ENCODE measurements at regions not wholly inside any gene's neighbourhood (a gene's known extent, or its start where the extent isn't known, plus 50 kb on each side); places are given as distances from the start of the nearest gene placed in this dataset.

GRCh38 chr17:13957636-13958035 is 111.7 kb upstream of the COX10 start:
- no peaks in the 10 kb centered on the region for H3K4me1 ChIP-seq (ENCODE audit: insufficient read depth)
- no peak overlapping the region for H3K4me2 ChIP-seq
- ATAC-seq (no peak), DNase-seq (ENCODE audit: low spot score) (no peak)
- no peak overlapping the region for H3K4me3 ChIP-seq
- no peaks in the 10 kb centered on the region for H3K9me3 Mint-ChIP-seq
- no peaks in the 10 kb centered on the region for H3K27me3 Mint-ChIP-seq (ENCODE audit: insufficient read depth, low read depth, poor library complexity)
- H3K79me2 ChIP-seq (replicated peaks; ENCODE audit: insufficient read depth): no peaks in the 10 kb centered on the region
- no peak for TF ChIP-seq EZH2phosphoT487 (IDR thresholded peaks at IDR 0.05; ENCODE audit: unreplicated experiment)
- no peak for TF ChIP-seq CREB1 (CRISPR knock-in tag; IDR thresholded peaks at IDR 0.05; ENCODE audit: low read depth)
- TF ChIP-seq ETS1 (IDR thresholded peaks at IDR 0.05): no peak
- TF ChIP-seq STAT1 (IDR thresholded peaks at IDR 0.05; ENCODE audit: unreplicated experiment): no peak
- H3K4me1 Mint-ChIP-seq: no peaks in the 10 kb centered on the region
- H3K27me3 ChIP-seq (ENCODE audit: insufficient read depth): no peaks in the 10 kb centered on the region
- H3K4me3 Mint-ChIP-seq: no peak overlapping the region
- H3K27ac ChIP-seq (ENCODE audit: low read depth): no peak overlapping the region
- H3K9me2 ChIP-seq (ENCODE audit: insufficient read depth): no peaks in the 10 kb centered on the region
- H3K27ac Mint-ChIP-seq: no peak overlapping the region
- H2AFZ ChIP-seq: no peak overlapping the region
- H3K36me3 ChIP-seq (ENCODE audit: insufficient read depth): no peaks in the 10 kb centered on the region
- H4K20me1 ChIP-seq (replicated peaks; ENCODE audit: insufficient read depth): no peaks in the 10 kb centered on the region
- no peaks in the 10 kb centered on the region for H3K36me3 Mint-ChIP-seq (ENCODE audit: low read depth)
- no peaks in the 10 kb centered on the region for H3F3A ChIP-seq (replicated peaks; ENCODE audit: low read depth)

GRCh38 chr17:13958773-13959172 is 110.5 kb upstream of the COX10 start:
- H3K36me3 ChIP-seq (ENCODE audit: insufficient read depth): no peaks in the 10 kb centered on the region
- H3K27ac ChIP-seq (ENCODE audit: low read depth): no peak overlapping the region
- no peaks in the 10 kb centered on the region for H3K9me3 Mint-ChIP-seq
- H2AFZ ChIP-seq: no peak overlapping the region
- H3K36me3 Mint-ChIP-seq (ENCODE audit: low read depth): no peaks in the 10 kb centered on the region
- no peaks in the 10 kb centered on the region for H3F3A ChIP-seq (replicated peaks; ENCODE audit: low read depth)
- no peak for ATAC-seq
- H3K27ac Mint-ChIP-seq: no peak overlapping the region
- no peak overlapping the region for H3K4me3 ChIP-seq
- H3K79me2 ChIP-seq (replicated peaks; ENCODE audit: insufficient read depth): no peaks in the 10 kb centered on the region
- H3K9me2 ChIP-seq (ENCODE audit: insufficient read depth): no peaks in the 10 kb centered on the region
- no peaks in the 10 kb centered on the region for H3K4me1 ChIP-seq (ENCODE audit: insufficient read depth)
- no peak overlapping the region for H3K4me2 ChIP-seq
- no peaks in the 10 kb centered on the region for H3K4me1 Mint-ChIP-seq
- H3K4me3 Mint-ChIP-seq: no peak overlapping the region
- TF ChIP-seq CTCF (conservative IDR thresholded peaks at IDR 0.05; ENCODE audit: low read depth in 2 of 2) (no peak), ZNF331 (CRISPR knock-in tag; IDR thresholded peaks at IDR 0.05; ENCODE audit: low read depth) (no peak), ZNF462 (CRISPR knock-in tag; IDR thresholded peaks at IDR 0.05) (no peak), REST (IDR thresholded peaks at IDR 0.05; ENCODE audit: unreplicated experiment) (no peak)
- H3K27me3 ChIP-seq (ENCODE audit: insufficient read depth): no peaks in the 10 kb centered on the region
- no peak for DNase-seq (ENCODE audit: low spot score)
- no peaks in the 10 kb centered on the region for H4K20me1 ChIP-seq (replicated peaks; ENCODE audit: insufficient read depth)
- no peaks in the 10 kb centered on the region for H3K27me3 Mint-ChIP-seq (ENCODE audit: insufficient read depth, low read depth, poor library complexity)

All from GM23338 (cell line).